ENCODE measurements at regions not wholly inside any gene's neighbourhood (a gene's known extent, or its start where the extent isn't known, plus 50 kb on each side); places are given as distances from the start of the nearest gene placed in this dataset.

GRCh38 chr6:122122202-122122601 lies 277.2 kb upstream of the HSF2 start:
- TF ChIP-seq, protein P1, sequence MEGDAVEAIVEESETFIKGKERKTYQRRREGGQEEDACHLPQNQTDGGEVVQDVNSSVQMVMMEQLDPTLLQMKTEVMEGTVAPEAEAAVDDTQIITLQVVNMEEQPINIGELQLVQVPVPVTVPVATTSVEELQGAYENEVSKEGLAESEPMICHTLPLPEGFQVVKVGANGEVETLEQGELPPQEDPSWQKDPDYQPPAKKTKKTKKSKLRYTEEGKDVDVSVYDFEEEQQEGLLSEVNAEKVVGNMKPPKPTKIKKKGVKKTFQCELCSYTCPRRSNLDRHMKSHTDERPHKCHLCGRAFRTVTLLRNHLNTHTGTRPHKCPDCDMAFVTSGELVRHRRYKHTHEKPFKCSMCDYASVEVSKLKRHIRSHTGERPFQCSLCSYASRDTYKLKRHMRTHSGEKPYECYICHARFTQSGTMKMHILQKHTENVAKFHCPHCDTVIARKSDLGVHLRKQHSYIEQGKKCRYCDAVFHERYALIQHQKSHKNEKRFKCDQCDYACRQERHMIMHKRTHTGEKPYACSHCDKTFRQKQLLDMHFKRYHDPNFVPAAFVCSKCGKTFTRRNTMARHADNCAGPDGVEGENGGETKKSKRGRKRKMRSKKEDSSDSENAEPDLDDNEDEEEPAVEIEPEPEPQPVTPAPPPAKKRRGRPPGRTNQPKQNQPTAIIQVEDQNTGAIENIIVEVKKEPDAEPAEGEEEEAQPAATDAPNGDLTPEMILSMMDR (IDR thresholded peaks at IDR 0.05): no peak
- TF ChIP-seq POLR2A (IDR thresholded peaks at IDR 0.05; ENCODE audit: low read depth) (no peak), EP300 (IDR thresholded peaks at IDR 0.05) (no peak)
